C4-2B (cell line): ENCODE measurements at regions not wholly inside any gene's neighbourhood (a gene's known extent, or its start where the extent isn't known, plus 50 kb on each side); places are given as distances from the start of the nearest gene placed in this dataset.
"Not testable (repeated sequence)": the region's sequence is repeated elsewhere in the genome, so short reads cannot be mapped to it uniquely, and the experiment has no call there.

ENCODE experiments used
- H3K27ac ChIP-seq: fragments of 450-650 bp; 2 replicates; pipeline ENCODE4 v1.5.1; 2017
- ZFX ChIP-seq: fragments of 450-650 bp; IDR thresholded peaks from 2 replicates; pipeline ENCODE4 v1.6.1; 2017
- TF ChIP-seq, protein P1 (sequence below): fragments of 450-650 bp; conservative IDR thresholded peaks from 2 replicates; pipeline ENCODE4 v1.5.1; 2017; ENCODE audit warnings: mild to moderate bottlenecking

DNA sequence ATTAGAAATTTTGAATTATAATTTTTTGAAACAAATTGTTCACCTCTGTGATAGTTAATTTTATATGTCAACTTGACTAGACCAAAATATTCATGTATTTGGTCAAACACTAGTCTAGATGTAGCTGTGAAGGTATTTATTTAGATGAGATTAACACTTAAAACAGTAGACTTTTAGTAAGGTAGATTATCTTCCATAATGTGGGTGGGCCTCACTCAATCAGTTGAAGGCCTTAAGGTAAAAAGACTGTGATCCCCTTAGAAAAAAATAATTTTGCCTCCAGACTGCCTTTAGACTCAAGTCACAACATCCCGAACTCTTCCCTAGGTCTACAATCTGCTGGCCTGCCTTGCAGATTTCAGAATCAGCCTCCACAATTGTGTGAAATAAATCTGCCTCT lies 177.3 kb upstream of the PABPC5 start:
- no peak overlapping the region for H3K27ac ChIP-seq
- TF ChIP-seq ZFX, result no peak
- TF ChIP-seq, protein P1, sequence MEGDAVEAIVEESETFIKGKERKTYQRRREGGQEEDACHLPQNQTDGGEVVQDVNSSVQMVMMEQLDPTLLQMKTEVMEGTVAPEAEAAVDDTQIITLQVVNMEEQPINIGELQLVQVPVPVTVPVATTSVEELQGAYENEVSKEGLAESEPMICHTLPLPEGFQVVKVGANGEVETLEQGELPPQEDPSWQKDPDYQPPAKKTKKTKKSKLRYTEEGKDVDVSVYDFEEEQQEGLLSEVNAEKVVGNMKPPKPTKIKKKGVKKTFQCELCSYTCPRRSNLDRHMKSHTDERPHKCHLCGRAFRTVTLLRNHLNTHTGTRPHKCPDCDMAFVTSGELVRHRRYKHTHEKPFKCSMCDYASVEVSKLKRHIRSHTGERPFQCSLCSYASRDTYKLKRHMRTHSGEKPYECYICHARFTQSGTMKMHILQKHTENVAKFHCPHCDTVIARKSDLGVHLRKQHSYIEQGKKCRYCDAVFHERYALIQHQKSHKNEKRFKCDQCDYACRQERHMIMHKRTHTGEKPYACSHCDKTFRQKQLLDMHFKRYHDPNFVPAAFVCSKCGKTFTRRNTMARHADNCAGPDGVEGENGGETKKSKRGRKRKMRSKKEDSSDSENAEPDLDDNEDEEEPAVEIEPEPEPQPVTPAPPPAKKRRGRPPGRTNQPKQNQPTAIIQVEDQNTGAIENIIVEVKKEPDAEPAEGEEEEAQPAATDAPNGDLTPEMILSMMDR, result no peak

GRCh38 chrX:91279479-91279878 lies 155.2 kb upstream of the PABPC5 start:
- no peak for TF ChIP-seq ZFX
- TF ChIP-seq, protein P1, result no peak

DNA sequence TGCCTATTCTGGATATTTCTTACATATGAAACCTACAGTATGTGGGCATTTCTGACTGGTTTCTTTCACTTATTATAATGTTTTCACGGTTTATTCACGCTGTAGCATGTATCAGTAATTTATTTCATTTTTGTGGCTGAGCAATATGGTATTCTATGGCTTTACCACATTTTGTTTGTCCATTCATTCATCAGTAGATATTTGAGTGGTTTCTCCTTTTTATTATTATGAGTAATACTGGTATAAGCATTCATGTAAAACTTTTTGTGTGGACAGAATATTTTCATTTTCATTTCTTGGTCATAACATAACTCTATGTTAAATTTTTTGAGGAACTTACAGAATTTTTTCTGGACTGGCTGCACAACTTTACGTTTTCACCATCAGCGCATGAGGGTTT lies 122.7 kb upstream of the PABPC5 start:
- no peak overlapping the region for H3K27ac ChIP-seq
- TF ChIP-seq ZFX, result no peak
- TF ChIP-seq, protein P1, result no peak

More at GRCh38 chrX:91279479-91279878, 155.2 kb upstream of the PABPC5 start:
- no peak overlapping the region for H3K27ac ChIP-seq

DNA sequence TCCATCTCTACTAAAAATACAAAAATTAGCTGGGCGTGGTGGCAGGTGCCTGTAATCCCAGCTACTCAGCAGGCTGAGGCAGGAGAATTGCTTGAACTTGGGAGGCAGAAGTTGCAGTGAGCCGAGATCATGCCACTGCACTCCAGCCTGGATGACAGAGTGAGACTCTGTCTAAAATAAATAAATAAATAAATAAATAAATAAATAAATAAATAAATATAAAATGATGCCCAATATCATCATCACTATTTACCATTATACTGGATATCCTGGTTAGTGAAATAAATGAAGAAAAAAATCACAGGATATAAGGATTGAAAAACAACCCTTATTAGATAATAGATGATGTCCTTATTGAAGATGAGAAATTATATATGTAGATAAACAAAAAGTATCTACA lies 115.8 kb upstream of the PABPC5 start:
- H3K27ac ChIP-seq, result not testable (repeated sequence)

GRCh38 chrX:91331476-91331875 lies 103.2 kb upstream of the PABPC5 start:
- TF ChIP-seq, protein P1, result no peak
- no peak for TF ChIP-seq ZFX

More at GRCh38 chrX:91331476-91331875, 103.2 kb upstream of the PABPC5 start:
- H3K27ac ChIP-seq, result peak overlapping the region; percentile 94
